Transverse colon (tissue), 4 donors: ENCODE measurements at regions not wholly inside any gene's neighbourhood (a gene's known extent, or its start where the extent isn't known, plus 50 kb on each side); places are given as distances from the start of the nearest gene placed in this dataset.

Experiments used
- POLR2AphosphoS5 ChIP-seq, 3 donors: sonication (generic); formaldehyde crosslinking; IDR thresholded peaks; one replicate each; pipeline ENCODE4 v1.6.1; 2016; ENCODE audit warnings: antibody characterized with exemption in 3 of 3
- TF ChIP-seq, protein P1 (sequence below), 5 experiments: fragments of 200-600 bp in 3 of 5; fragments of 450-650 bp in 2 of 5; sonication (generic) in 3 of 5; IDR thresholded peaks; 1 replicate in 2 of 5; 2 replicates in 3 of 5; pipeline ENCODE4 v1.5.1; 2016 to 2017; ENCODE audit warnings: antibody characterized with exemption in 5 of 5, inconsistent platforms in 3 of 5, mild to moderate bottlenecking in 2 of 5, moderate library complexity in 1 of 5

DNA sequence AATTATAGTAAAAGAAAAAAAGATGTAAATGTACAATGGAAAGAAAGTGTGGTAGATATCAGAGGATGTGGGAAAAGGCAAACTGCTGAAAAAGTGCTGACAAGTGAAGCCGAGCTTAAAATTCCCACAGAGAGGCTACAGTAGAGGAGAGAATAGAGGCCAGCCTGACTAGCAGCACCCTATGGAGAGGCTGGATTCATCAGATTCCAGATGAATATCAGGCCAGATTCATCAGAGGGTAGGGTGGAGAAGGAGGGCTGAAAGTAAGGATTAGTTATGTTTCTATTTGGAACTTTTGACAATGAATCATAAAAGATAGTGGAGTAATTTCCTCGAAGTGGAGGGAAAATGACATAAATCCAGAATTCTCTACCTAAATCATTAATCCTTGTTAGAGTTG is 60.4 kb upstream of the NEK7 start:
- TF ChIP-seq, protein P1, sequence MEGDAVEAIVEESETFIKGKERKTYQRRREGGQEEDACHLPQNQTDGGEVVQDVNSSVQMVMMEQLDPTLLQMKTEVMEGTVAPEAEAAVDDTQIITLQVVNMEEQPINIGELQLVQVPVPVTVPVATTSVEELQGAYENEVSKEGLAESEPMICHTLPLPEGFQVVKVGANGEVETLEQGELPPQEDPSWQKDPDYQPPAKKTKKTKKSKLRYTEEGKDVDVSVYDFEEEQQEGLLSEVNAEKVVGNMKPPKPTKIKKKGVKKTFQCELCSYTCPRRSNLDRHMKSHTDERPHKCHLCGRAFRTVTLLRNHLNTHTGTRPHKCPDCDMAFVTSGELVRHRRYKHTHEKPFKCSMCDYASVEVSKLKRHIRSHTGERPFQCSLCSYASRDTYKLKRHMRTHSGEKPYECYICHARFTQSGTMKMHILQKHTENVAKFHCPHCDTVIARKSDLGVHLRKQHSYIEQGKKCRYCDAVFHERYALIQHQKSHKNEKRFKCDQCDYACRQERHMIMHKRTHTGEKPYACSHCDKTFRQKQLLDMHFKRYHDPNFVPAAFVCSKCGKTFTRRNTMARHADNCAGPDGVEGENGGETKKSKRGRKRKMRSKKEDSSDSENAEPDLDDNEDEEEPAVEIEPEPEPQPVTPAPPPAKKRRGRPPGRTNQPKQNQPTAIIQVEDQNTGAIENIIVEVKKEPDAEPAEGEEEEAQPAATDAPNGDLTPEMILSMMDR (IDR thresholded peaks at IDR 0.05) = no peak
- no peak for TF ChIP-seq POLR2AphosphoS5 (IDR thresholded peaks at IDR 0.05)
